ENCODE measurements at regions not wholly inside any gene's neighbourhood (a gene's known extent, or its start where the extent isn't known, plus 50 kb on each side); places are given as distances from the start of the nearest gene placed in this dataset.

GRCh38 chr7:80362677-80363076 lies 149.2 kb downstream of the GNAT3 start:
- H3K4me3 Mint-ChIP-seq, result no peak overlapping the region

DNA sequence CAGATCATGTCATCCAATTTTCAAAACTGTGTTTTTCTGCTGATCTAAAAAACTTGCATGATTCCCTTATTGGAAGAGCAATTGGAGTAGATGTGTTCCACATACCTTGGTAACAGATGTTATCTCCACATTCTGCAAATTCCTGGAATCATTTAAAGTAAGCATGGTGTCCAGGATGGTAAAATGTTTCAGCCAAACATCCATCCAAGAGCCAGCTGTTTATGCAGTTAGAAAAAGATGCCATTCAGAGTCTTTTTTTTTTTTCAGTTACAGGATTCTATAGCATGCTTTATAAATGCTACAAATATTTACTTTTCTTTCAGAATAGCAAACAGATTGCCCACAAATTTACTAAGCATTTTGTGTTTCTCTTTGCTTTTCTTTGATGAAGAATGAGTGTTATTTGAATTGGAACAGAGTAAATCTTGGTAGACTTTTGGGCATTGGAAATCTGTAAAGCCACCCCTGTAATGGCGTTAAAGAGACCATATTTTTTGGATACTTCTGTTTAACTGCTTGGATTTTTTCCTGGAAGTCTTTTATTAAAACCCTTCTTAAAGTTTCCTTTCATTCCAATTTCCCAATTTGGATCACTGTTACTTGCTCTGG lies 149.8 kb downstream of the GNAT3 start:
- Mint-ChIP-seq H3K4me3 (no peak overlapping the region), H3K27ac (no peak overlapping the region), H3K4me1 (no peaks in the 10 kb centered on the region), H3K9me3 (peaks cover 0 to 14% (median 0%) of the 10 kb centered on the region in 3 donors), H3K36me3 (no peaks in the 10 kb centered on the region), H3K27me3 (no peaks in the 10 kb centered on the region)

More at GRCh38 chr7:80362677-80363076, 149.2 kb downstream of the GNAT3 start:
- Mint-ChIP-seq H3K27ac (no peak overlapping the region), H3K4me1 (no peaks in the 10 kb centered on the region), H3K9me3 (peaks cover 0 to 9% (median 0%) of the 10 kb centered on the region in 3 donors), H3K36me3 (no peaks in the 10 kb centered on the region), H3K27me3 (no peaks in the 10 kb centered on the region)

DNA sequence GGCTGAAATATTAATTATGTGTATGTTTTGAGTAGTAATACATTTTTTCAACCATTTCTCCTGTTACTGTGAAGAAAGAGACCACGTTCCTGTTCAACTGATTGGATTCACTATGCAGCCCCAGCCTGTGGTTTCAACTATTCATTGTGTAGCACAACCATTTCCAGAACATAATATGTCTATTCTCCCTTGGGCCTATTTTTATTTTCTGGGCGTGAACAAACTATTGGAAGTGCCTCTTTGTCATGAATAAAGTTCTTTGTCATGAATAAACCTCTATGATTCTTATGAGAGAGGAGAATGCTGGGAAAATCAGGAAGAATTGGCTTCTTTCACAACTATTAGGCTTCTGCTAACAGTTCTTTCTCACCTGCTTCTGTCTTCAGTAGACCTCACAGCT lies 152.4 kb downstream of the GNAT3 start:
- Mint-ChIP-seq H3K9me3 (peaks cover 0 to 7% (median 0%) of the 10 kb centered on the region in 3 donors), H3K4me3 (no peak overlapping the region), H3K4me1 (no peaks in the 10 kb centered on the region), H3K36me3 (no peaks in the 10 kb centered on the region), H3K27ac (no peak overlapping the region), H3K27me3 (no peaks in the 10 kb centered on the region)

- Mint-ChIP-seq H3K27me3 (no peaks in the 10 kb centered on the region), H3K4me3 (no peak overlapping the region), H3K27ac (no peak overlapping the region), H3K9me3 (peaks cover 2 to 7% (median 3%) of the 10 kb centered on the region in 3 donors), H3K4me1 (no peaks in the 10 kb centered on the region), H3K36me3 (no peaks in the 10 kb centered on the region)
Measured at GRCh38 chr7:80359029-80359428, 152.8 kb downstream of the GNAT3 start.

GRCh38 chr7:80357530-80357929 lies 154.3 kb downstream of the GNAT3 start:
- Mint-ChIP-seq H3K27ac (no peak overlapping the region), H3K4me1 (no peaks in the 10 kb centered on the region), H3K36me3 (no peaks in the 10 kb centered on the region), H3K9me3 (peaks cover 3 to 9% (median 4%) of the 10 kb centered on the region in 3 donors), H3K27me3 (no peaks in the 10 kb centered on the region), H3K4me3 (no peak overlapping the region)

DNA sequence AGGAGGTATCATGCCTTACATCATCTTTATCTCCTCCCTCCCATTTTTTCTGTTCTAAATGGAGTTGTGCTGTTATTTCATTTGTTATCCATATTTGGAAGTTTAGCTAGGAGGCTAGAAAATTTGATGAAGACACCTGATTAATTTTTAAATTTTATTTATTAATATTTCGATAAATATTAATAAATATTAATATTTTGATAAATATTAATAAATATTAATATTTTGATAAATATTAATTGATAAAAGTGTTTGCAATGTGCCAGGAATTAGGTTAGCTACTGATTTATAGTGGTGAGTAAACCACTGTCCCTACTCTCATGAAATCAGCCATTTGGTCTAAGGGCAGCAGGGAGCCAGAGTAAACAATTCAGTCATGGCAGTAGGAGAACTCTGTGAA lies 161.4 kb downstream of the GNAT3 start:
- H3K4me1 Mint-ChIP-seq, result no peaks in the 10 kb centered on the region
- H3K9me3 Mint-ChIP-seq, result peaks cover 7 to 11% (median 8%) of the 10 kb centered on the region in 3 donors
- no peak overlapping the region for H3K27ac Mint-ChIP-seq
- no peaks in the 10 kb centered on the region for H3K27me3 Mint-ChIP-seq
- no peak overlapping the region for H3K4me3 Mint-ChIP-seq
- no peaks in the 10 kb centered on the region for H3K36me3 Mint-ChIP-seq

- no peak overlapping the region for H3K27ac Mint-ChIP-seq
- H3K4me1 Mint-ChIP-seq, result no peaks in the 10 kb centered on the region
- H3K27me3 Mint-ChIP-seq, result no peaks in the 10 kb centered on the region
- H3K4me3 Mint-ChIP-seq, result no peak overlapping the region
- H3K9me3 Mint-ChIP-seq, result peaks cover 4 to 6% (median 5%) of the 10 kb centered on the region in 3 donors
- no peaks in the 10 kb centered on the region for H3K36me3 Mint-ChIP-seq
Measured at GRCh38 chr7:80348223-80348622, 163.6 kb downstream of the GNAT3 start.

DNA sequence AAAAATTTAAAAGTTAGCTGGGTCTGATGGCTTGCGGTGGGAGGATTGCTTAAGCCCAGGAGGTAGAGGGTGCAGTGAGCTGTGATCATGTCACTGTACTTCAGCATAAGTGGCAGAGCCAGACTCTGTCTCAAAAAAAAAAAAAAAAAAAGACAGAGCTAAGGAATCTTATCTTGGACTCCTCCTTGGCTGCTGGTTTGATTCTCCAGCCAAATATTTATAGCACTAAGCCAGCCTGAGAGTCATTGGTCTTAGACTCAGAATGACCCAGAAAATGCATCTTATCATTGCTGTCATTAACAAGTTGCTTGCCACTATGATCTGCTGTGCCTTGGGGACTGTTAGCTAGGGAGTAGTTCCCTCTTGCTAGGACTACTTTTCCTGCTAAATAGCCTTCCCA lies 164.7 kb downstream of the GNAT3 start:
- Mint-ChIP-seq H3K27ac (no peak overlapping the region), H3K4me1 (no peaks in the 10 kb centered on the region), H3K9me3 (peaks cover 3 to 6% (median 4%) of the 10 kb centered on the region in 3 donors), H3K27me3 (no peaks in the 10 kb centered on the region), H3K36me3 (no peaks in the 10 kb centered on the region), H3K4me3 (no peak overlapping the region)

DNA sequence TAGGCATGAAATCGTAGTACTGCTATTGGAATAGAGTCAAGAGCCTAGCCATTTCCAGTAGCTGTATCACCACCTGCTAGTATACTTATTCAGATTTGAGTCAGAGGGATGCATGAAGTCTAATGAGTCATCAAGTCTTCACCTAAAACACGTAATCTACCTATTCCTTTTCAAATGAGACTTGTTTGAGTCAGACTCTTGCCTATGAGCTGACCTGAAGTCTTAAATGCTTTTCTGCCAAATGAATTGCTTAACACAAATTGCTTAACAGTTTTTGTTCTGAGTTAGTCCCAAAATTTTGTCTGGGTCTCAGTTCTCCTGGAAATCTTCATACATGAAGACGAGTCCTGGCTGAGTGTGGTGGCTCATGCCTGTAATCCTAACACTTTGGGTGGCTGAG lies 165.2 kb downstream of the GNAT3 start:
- Mint-ChIP-seq H3K9me3 (peaks cover 3 to 6% (median 4%) of the 10 kb centered on the region in 3 donors), H3K36me3 (no peaks in the 10 kb centered on the region), H3K4me1 (no peaks in the 10 kb centered on the region), H3K27ac (no peak overlapping the region), H3K27me3 (no peaks in the 10 kb centered on the region), H3K4me3 (no peak overlapping the region)

GRCh38 chr7:80335511-80336231 lies 176.2 kb downstream of the GNAT3 start:
- Mint-ChIP-seq H3K36me3 (no peaks in the 10 kb centered on the region), H3K4me3 (no peak overlapping the region), H3K9me3 (peaks cover 0 to 1% (median 0%) of the 10 kb centered on the region in 3 donors), H3K27ac (no peak overlapping the region), H3K4me1 (no peaks in the 10 kb centered on the region), H3K27me3 (no peaks in the 10 kb centered on the region)

DNA sequence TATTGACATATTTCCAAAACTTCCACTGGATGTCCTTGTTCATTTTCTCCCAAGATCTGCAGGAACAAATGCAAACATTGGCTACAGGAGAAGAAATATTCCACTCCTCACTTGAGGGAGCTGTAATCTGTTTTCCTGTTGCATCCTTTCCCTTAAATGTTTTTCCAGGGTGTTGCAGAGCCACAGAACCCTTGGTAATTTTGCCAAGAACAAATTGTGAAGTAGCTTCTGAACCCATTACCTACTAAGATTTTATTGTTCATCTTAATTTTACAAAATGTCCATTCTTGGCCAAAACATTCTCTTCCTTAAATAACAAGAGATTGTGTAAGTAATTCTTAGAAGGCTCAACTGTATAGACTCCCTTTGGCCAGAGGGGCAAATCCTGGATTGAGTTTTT lies 177.0 kb downstream of the GNAT3 start:
- Mint-ChIP-seq H3K27ac (no peak overlapping the region), H3K4me1 (no peaks in the 10 kb centered on the region), H3K4me3 (no peak overlapping the region), H3K36me3 (no peaks in the 10 kb centered on the region), H3K27me3 (no peaks in the 10 kb centered on the region), H3K9me3 (peaks cover 0 to 3% (median 0%) of the 10 kb centered on the region in 3 donors)

DNA sequence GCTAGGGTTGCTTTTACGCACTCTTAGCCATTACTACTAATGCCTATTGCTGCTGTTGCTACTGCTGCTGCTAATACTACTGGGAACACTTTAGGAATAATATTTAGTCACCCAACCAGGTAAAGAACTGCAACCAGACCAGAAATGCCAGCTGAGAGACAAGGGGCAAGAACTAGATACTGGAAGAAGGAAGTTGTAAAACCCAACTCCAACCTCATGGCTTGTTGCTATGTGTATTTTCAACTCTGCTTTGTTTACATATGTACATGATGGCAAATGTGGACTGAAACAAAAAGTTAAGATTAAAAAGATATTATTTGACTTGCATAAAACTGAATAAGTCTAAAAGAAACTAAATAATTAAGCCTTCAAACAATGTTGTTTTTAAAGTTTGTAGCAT lies 177.7 kb downstream of the GNAT3 start:
- no peaks in the 10 kb centered on the region for H3K4me1 Mint-ChIP-seq
- no peak overlapping the region for H3K27ac Mint-ChIP-seq
- no peaks in the 10 kb centered on the region for H3K27me3 Mint-ChIP-seq
- H3K36me3 Mint-ChIP-seq, result no peaks in the 10 kb centered on the region
- H3K9me3 Mint-ChIP-seq, result peaks cover 0 to 3% (median 0%) of the 10 kb centered on the region in 3 donors
- H3K4me3 Mint-ChIP-seq, result no peak overlapping the region

DNA sequence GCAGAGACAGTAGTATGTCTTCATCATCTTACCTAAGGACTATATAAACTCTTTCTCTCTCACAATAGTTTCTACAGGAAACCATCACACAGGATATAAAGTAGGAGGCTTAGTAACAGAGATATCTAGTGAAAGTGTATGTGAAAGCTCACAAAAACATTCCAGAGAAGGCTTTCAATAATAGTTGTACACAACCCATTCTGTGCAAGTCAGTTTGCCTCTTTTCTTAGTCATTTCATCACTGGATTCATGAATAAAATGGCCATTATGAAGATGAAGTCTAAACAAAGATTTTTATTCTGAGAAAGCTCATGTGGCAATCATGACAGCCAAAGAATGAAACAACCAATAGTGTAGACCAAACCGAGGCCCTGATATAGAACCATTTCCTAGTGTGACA lies 178.8 kb downstream of the GNAT3 start:
- no peak overlapping the region for H3K4me3 Mint-ChIP-seq
- no peaks in the 10 kb centered on the region for H3K27me3 Mint-ChIP-seq
- H3K36me3 Mint-ChIP-seq, result no peaks in the 10 kb centered on the region
- H3K9me3 Mint-ChIP-seq, result peaks cover 0 to 5% (median 0%) of the 10 kb centered on the region in 3 donors
- no peaks in the 10 kb centered on the region for H3K4me1 Mint-ChIP-seq
- H3K27ac Mint-ChIP-seq, result no peak overlapping the region

GRCh38 chr7:80330434-80330833 lies 181.4 kb downstream of the GNAT3 start:
- Mint-ChIP-seq H3K36me3 (no peaks in the 10 kb centered on the region), H3K27me3 (no peaks in the 10 kb centered on the region), H3K27ac (no peak overlapping the region), H3K4me3 (no peak overlapping the region), H3K4me1 (no peaks in the 10 kb centered on the region), H3K9me3 (peaks cover 3% of the 10 kb centered on the region in 3 donors)

DNA sequence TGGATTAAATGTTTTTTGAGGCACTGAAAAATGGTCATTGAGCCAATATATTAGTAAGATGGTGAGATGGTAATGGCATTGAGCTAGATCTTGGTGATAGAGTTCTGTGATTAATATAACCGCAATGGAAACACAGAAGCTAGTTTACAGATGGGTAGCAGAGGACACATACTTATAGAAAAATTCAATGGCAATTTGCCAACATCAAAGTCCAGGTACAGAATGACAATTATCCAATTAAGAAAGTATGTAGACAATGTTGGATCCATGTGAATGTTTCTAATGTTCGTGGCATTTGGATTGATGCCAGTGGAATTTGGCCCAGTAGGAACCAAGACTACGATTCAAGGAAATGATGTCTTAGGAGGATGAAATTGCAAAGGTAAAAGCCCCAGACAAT lies 187.8 kb downstream of the GNAT3 start:
- Mint-ChIP-seq H3K4me1 (no peaks in the 10 kb centered on the region), H3K27me3 (no peaks in the 10 kb centered on the region), H3K9me3 (peaks cover 2 to 15% (median 5%) of the 10 kb centered on the region in 3 donors), H3K36me3 (no peaks in the 10 kb centered on the region), H3K27ac (no peak overlapping the region), H3K4me3 (no peak overlapping the region)

- no peak overlapping the region for H3K4me3 Mint-ChIP-seq
Measured at GRCh38 chr7:80319461-80319860, 184.8 kb downstream of the GNAI1 start.

More at GRCh38 chr7:80319461-80319860, 184.8 kb downstream of the GNAI1 start:
- Mint-ChIP-seq H3K36me3 (no peaks in the 10 kb centered on the region), H3K27me3 (no peaks in the 10 kb centered on the region), H3K9me3 (peaks cover 2 to 12% (median 4%) of the 10 kb centered on the region in 3 donors), H3K27ac (no peak overlapping the region), H3K4me1 (no peaks in the 10 kb centered on the region)

Measured in IgD-negative memory B cell (primary cell).